ENCODE measurements at regions not wholly inside any gene's neighbourhood (a gene's known extent, or its start where the extent isn't known, plus 50 kb on each side); places are given as distances from the start of the nearest gene placed in this dataset.

DNA sequence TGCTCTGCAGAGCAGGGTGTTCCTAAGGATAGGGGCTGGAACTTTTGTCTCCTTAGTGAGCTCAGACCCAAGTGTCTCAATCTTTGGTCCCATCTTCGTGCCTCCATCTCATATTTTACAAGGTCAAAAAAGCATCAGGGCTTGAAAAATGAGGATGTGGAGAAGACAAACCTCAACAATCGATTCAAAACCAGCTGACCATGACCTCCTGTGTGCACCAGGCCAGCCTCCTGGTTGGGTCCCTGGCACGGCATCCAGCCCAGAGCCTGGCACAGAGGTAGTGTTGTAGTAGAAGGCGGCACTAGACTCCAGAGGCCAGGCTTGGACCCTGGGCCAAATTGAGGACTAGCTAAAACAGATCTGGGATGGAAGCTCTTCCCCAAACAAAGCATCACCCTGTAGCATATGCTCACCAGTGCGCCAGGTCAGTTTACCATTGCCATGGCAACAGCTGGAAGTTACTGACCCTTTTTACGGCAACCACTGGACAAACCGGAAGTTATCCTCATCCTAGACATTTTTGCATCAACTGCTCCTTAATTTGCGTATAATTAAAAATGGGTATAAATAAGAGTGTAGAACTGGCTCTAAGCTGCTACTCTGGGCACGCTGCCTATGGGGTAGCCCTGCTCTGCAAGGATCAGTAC, 69.3 kb upstream of the BLCAP start:
- DNase-seq, result no peak

GRCh38 chr20:37596168-37596567, 68.5 kb upstream of the BLCAP start:
- no peak for DNase-seq

DNA sequence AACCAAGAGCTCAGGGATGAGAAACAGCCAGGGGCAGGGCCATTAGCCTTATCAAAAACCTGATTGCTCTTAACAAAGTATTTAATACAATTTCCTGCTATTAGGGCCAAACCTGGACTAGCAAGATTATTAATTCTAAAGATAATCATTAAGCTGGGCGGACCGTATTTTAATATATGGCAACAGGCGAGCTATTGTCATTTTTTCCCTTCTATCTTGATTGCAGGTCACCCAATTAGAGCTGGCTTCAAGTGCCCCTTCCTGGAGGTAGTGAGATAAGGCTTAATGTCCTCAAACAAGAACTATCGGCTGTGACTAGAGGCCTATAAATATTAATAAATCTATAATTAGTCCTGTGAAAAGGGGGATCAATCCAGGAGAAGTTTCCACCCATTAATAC, 66.0 kb upstream of the BLCAP start:
- no peak for DNase-seq

DNA sequence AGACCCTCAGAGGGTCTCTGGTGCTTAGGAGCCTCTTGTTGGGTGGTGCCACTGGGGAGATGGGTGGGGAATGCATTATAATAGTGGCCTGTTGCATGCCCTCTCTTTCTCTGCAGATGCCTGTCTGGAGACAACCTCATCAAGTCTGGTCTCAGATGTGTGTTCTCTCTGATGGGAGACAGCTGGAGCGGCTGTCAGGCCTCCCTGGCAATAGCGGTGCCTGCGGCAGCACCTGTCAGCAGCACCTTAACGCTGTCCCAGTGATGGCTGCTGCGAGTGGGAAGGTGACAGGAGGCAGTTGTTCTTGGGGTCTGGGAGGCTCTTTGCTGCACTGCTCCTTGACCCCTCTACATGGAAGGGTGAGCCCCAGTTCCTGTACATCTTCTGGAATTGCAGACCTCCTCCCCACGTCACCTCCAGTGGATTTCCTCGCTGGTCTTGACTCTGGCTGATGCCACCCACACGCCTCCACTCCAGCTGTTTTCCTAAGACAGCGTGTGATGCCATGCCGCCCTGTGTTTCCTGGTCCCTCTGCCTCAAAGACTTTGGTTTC, 63.3 kb upstream of the BLCAP start:
- no peak for DNase-seq

DNA sequence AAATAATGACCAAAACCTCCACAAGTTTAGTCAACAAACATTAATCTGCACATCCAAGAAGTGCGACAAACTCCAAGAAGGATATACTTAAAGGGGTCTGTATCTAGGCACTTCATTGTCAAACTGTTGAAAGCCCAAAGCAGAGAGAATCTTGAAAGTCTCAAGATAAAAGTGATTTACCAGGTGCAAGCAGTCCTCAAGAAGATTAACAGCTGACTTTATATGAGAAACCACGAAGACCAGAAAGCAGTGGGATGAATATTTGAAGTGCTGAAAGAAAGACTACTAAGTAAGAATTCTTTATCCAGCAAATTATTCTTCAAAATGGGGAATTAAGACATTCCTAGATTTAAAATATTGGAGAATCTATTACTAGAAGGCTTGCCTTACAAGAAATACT, 58.4 kb upstream of the BLCAP start:
- no peak for DNase-seq

GRCh38 chr20:37584238-37584807, 56.6 kb upstream of the BLCAP start:
- no peak for DNase-seq

GRCh38 chr20:37581246-37581645, 53.6 kb upstream of the BLCAP start:
- DNase-seq, result no peak

- DNase-seq, result no peak
These were observed 52.4 kb upstream of the BLCAP start for GRCh38 chr20:37580069-37580468.

- no peak for DNase-seq
These were observed 51.4 kb upstream of the BLCAP start for GRCh38 chr20:37579106-37579505.

GRCh38 chr20:37577981-37578380, 50.3 kb upstream of the BLCAP start:
- no peak for DNase-seq

Data from stimulated activated CD4-positive, alpha-beta T cell treated with anti-CD3 and anti-CD28 coated beads, Interleukin-4, amount 100 ng/mL, for 4 hours (primary cell).